K562 (cell line): ENCODE measurements at regions not wholly inside any gene's neighbourhood (a gene's known extent, or its start where the extent isn't known, plus 50 kb on each side); places are given as distances from the start of the nearest gene placed in this dataset.

Experiments
- ATAC-seq: fragments of 200-7000 bp; cut with Tn5 transposase; 3 replicates; pipeline ENCODE4 v1.9.1; 2020; ENCODE audit warnings: moderate library complexity
- BruUV-seq: library from RNA; stranded (reverse); fragments of 400-500 nt; replicated peaks from 2 replicates; lab custom pipeline; 2021; lab: Mats Ljungman, UMichigan
- CTCF ChIA-PET: fragments of 300-600 bp; formaldehyde crosslinking; extraction: SDS; loops from one replicate; lab custom pipeline; 2021; ENCODE audit warnings: low intra/inter-chr PET ratio; lab: Yijun Ruan, JAX
- POLR2A ChIA-PET: fragments of 300-600, 350-650 bp; sonication (Branson Sonifier 250); formaldehyde crosslinking; extraction: SDS; loops from one replicate; lab custom pipeline; 2021; ENCODE audit warnings: antibody characterized with exemption, inconsistent platforms; lab: Yijun Ruan, JAX
- DNase-seq, 4 experiments: peaks; one replicate each; pipeline versions ENCODE4 v3.0.0 to v3.0.0-alpha.2; 2011 to 2018; ENCODE audit warnings: low spot score in 3 of 4, mixed read lengths in 3 of 4; ENCODE audit errors: extremely low read depth in 1 of 4
- FAIRE-seq: peaks from 2 replicates; lab custom pipeline; 2011; peaks lifted over from hg19 to GRCh38; lab: Jason Lieb, UNC
- H2AFZ ChIP-seq: 2 replicates; pipeline ENCODE4 v1.6.0; 2011; ENCODE audit warnings: low read depth, low read length, control low read depth, inconsistent platforms
- H3K27ac ChIP-seq: fragments of 200-600 bp; 3 replicates; pipeline ENCODE4 v1.8.0; 2011; ENCODE audit warnings: low read depth, mild to moderate bottlenecking, control low read depth, inconsistent platforms, low read length, moderate library complexity, mixed read lengths; ENCODE audit errors: extremely low read depth
- H3K27me3 ChIP-seq, 2 experiments: fragments of 300-600 bp in 1 of 2; 2 replicates in 1 of 2; 3 replicates in 1 of 2; pipeline versions ENCODE4 v1.6.0 to v1.8.0; 2011; ENCODE audit warnings: inconsistent platforms in 2 of 2, low read length in 2 of 2, mild to moderate bottlenecking in 1 of 2, mixed read lengths in 1 of 2, moderate library complexity in 1 of 2; ENCODE audit not compliant: control insufficient read depth in 2 of 2, insufficient read depth in 2 of 2
- H3K36me3 ChIP-seq: fragments of 300-600 bp; 3 replicates; pipeline ENCODE4 v1.8.0; 2011; ENCODE audit warnings: mild to moderate bottlenecking, low read length, inconsistent platforms; ENCODE audit not compliant: control insufficient read depth, insufficient read depth
- H3K4me1 ChIP-seq, 2 experiments: fragments of 200-600 bp in 1 of 2; replicated peaks in 1 of 2; 2 replicates in 1 of 2; 3 replicates in 1 of 2; pipeline versions ENCODE4 v1.5.1 to v1.8.0; 2011; ENCODE audit warnings: inconsistent platforms in 2 of 2, low read length in 2 of 2, mild to moderate bottlenecking in 1 of 2, mixed read lengths in 1 of 2, moderate library complexity in 1 of 2; ENCODE audit not compliant: control insufficient read depth in 2 of 2, insufficient read depth in 2 of 2
- H3K4me2 ChIP-seq: 2 replicates; pipeline ENCODE4 v1.6.1; 2011; ENCODE audit warnings: low read length, control low read depth, inconsistent platforms, mixed read lengths; ENCODE audit not compliant: insufficient read depth
- H3K4me3 ChIP-seq: fragments of 200-600 bp; sonication (generic), shearing (Covaris generic); 2 replicates; pipeline ENCODE4 v1.5.1; 2016; ENCODE audit warnings: control low read depth, inconsistent platforms
- H3K79me2 ChIP-seq: fragments of 200-600 bp; 3 replicates; pipeline ENCODE4 v1.8.0; 2011; ENCODE audit warnings: low read length, inconsistent platforms; ENCODE audit not compliant: control insufficient read depth, insufficient read depth
- H3K9ac ChIP-seq, 2 experiments: 2 replicates each; pipeline versions ENCODE4 v1.6.0 to v1.6.1; 2011; ENCODE audit warnings: low read depth in 2 of 2, low read length in 2 of 2, control low read depth in 1 of 2, inconsistent platforms in 1 of 2, mild to moderate bottlenecking in 1 of 2, mixed read lengths in 1 of 2; ENCODE audit not compliant: insufficient read depth in 1 of 2
- H3K9me1 ChIP-seq: one replicate; pipeline ENCODE4 v1.6.0; 2011; ENCODE audit warnings: inconsistent platforms, mild to moderate bottlenecking, low read length, moderate library complexity; ENCODE audit not compliant: control insufficient read depth, insufficient read depth
- H3K9me3 ChIP-seq: replicated peaks from 2 replicates; pipeline ENCODE4 v1.5.1; 2011; ENCODE audit warnings: low read depth, low read length, inconsistent platforms; ENCODE audit not compliant: control insufficient read depth, insufficient read depth
- H4K20me1 ChIP-seq: replicated peaks from 2 replicates; pipeline ENCODE4 v1.6.1; 2011; ENCODE audit warnings: low read length, inconsistent platforms, mixed read lengths; ENCODE audit not compliant: control insufficient read depth, insufficient read depth
- BHLHE40 ChIP-seq: IDR thresholded peaks from 2 replicates; pipeline ENCODE4 v1.6.1; 2011; ENCODE audit warnings: low read length, improper control_type of control experiment
- CEBPG ChIP-seq, 3 experiments: fragments of 200-800 bp in 1 of 3; sonication (Bioruptor generic) in 1 of 3; sonication (generic) in 1 of 3; formaldehyde crosslinking in 1 of 3; IDR thresholded peaks in 2 of 3; conservative IDR thresholded peaks in 1 of 3; 2 replicates each; pipeline versions ENCODE4 v1.6.1 to v1.8.0; 2016 to 2022; ENCODE audit warnings: missing compliant biosample characterization in 2 of 3, missing genetic modification characterization in 2 of 3, mild to moderate bottlenecking in 1 of 3, missing genetic modification reagents in 1 of 3
- ETS1 ChIP-seq: conservative IDR thresholded peaks from 2 replicates; pipeline ENCODE4 v1.6.1; 2011; ENCODE audit warnings: low read depth, mild to moderate bottlenecking, low read length; ENCODE audit not compliant: control insufficient read depth
- L3MBTL2 ChIP-seq: fragments of 450-650 bp; IDR thresholded peaks from 2 replicates; pipeline ENCODE4 v1.6.1; 2016; ENCODE audit warnings: mild to moderate bottlenecking, moderate library complexity
- POLR3A ChIP-seq: IDR thresholded peaks from 2 replicates; pipeline ENCODE4 v1.6.1; 2011; ENCODE audit warnings: borderline replicate concordance, mild to moderate bottlenecking, moderate library complexity; ENCODE audit not compliant: insufficient read length, insufficient read depth; ENCODE audit errors: extremely low read depth
- RBM14 ChIP-seq: fragments of 200-400 bp; formaldehyde crosslinking; IDR thresholded peaks from 2 replicates; pipeline ENCODE4 v1.6.1; 2018; ENCODE audit warnings: low read depth, mild to moderate bottlenecking, low read length, moderate library complexity, borderline replicate concordance; ENCODE audit not compliant: insufficient read depth
- SOX6 ChIP-seq: fragments of 450-650 bp; IDR thresholded peaks from 2 replicates; pipeline ENCODE4 v1.6.1; 2014; ENCODE audit warnings: mild to moderate bottlenecking
- SRF ChIP-seq, 2 experiments: fragments of 250-450, 450-650 bp in 1 of 2; sonication (Bioruptor Pico) in 1 of 2; sonication (generic) in 1 of 2; formaldehyde crosslinking; IDR thresholded peaks; 2 replicates each; pipeline versions ENCODE4 v1.5.0 to v1.5.1; 2020 to 2022; ENCODE audit warnings: mild to moderate bottlenecking in 1 of 2, missing genetic modification reagents in 1 of 2
- SRSF9 ChIP-seq: fragments of 200-400 bp; formaldehyde crosslinking; IDR thresholded peaks from 2 replicates; pipeline ENCODE4 v1.6.1; 2017; ENCODE audit warnings: low read depth, low read length, borderline replicate concordance
- TAF9B ChIP-seq: fragments of 450-650 bp; IDR thresholded peaks from 2 replicates; pipeline ENCODE4 v1.6.1; 2018; ENCODE audit warnings: mild to moderate bottlenecking; ENCODE audit not compliant: partially characterized antibody
- ZBTB26 ChIP-seq: fragments of 450-650 bp; formaldehyde crosslinking; IDR thresholded peaks from 2 replicates; pipeline ENCODE4 v1.4.0; 2022; ENCODE audit warnings: missing genetic modification characterization
- ZKSCAN8 ChIP-seq: fragments of 200-800 bp; sonication (Bioruptor generic); IDR thresholded peaks from 2 replicates; pipeline ENCODE4 v1.6.1; 2016; ENCODE audit warnings: missing genetic modification characterization, missing compliant biosample characterization
- in situ Hi-C: fragments of 300-500 bp; cut with MboI; formaldehyde crosslinking; loops from 4 replicates; pipeline ENCODE4 v1.15.0; 2018; ENCODE audit warnings: inconsistent platforms, mixed read lengths
- intact Hi-C: fragments of 100-400 bp; cut with micrococcal nuclease; formaldehyde crosslinking; loops from 2 replicates; pipeline ENCODE4 v1.14.2; 2022
- TF ChIP-seq, protein P1 (sequence below): fragments of 450-650 bp; IDR thresholded peaks from 2 replicates; pipeline ENCODE4 v1.6.1; 2016; ENCODE audit warnings: low read depth

GRCh38 chr1:88080875-88081274 is 603.2 kb upstream of the PKN2 start:
- intact Hi-C loops, result no loop called here
- BruUV-seq, result no TSS peak
- no peaks in the 10 kb centered on the region for H3K4me1 ChIP-seq
- H3K79me2 ChIP-seq, result no peaks in the 10 kb centered on the region
- ChIA-PET CTCF (no interaction called here), POLR2A (no interaction called here)
- FAIRE-seq (no peak), DNase-seq (no peak), ATAC-seq (no peak)
- H2AFZ ChIP-seq, result no peak overlapping the region
- no peaks in the 10 kb centered on the region; the same call in 1 of the 2 replicates for H3K9me3 ChIP-seq
- no peak overlapping the region for H3K4me2 ChIP-seq
- no peak overlapping the region for H3K27ac ChIP-seq
- no peaks in the 10 kb centered on the region for H3K27me3 ChIP-seq
- H3K4me3 ChIP-seq, result no peak overlapping the region
- H4K20me1 ChIP-seq, result no peaks in the 10 kb centered on the region
- H3K9me1 ChIP-seq, result no peaks in the 10 kb centered on the region
- in situ Hi-C loops, result no loop called here
- H3K36me3 ChIP-seq, result no peaks in the 10 kb centered on the region
- no peak overlapping the region for H3K9ac ChIP-seq
- TF ChIP-seq SRSF9 (no peak), SOX6 (no peak), CEBPG (CRISPR knock-in tag; IDR thresholded peaks at IDR 0.05) (no peak), CEBPG (tag; conservative IDR thresholded peaks at IDR 0.05 in 1 of 2, IDR thresholded peaks at IDR 0.05 in 1 of 2) (no peak), RBM14 (no peak), ZBTB26 (no peak), ZKSCAN8 (CRISPR knock-in tag) (no peak), TAF9B (no peak), L3MBTL2 (no peak), SRF (CRISPR knock-in tag; IDR thresholded peaks at IDR 0.05) (no peak), POLR3A (no peak), BHLHE40 (no peak), ETS1 (no peak)
- TF ChIP-seq, protein P1, sequence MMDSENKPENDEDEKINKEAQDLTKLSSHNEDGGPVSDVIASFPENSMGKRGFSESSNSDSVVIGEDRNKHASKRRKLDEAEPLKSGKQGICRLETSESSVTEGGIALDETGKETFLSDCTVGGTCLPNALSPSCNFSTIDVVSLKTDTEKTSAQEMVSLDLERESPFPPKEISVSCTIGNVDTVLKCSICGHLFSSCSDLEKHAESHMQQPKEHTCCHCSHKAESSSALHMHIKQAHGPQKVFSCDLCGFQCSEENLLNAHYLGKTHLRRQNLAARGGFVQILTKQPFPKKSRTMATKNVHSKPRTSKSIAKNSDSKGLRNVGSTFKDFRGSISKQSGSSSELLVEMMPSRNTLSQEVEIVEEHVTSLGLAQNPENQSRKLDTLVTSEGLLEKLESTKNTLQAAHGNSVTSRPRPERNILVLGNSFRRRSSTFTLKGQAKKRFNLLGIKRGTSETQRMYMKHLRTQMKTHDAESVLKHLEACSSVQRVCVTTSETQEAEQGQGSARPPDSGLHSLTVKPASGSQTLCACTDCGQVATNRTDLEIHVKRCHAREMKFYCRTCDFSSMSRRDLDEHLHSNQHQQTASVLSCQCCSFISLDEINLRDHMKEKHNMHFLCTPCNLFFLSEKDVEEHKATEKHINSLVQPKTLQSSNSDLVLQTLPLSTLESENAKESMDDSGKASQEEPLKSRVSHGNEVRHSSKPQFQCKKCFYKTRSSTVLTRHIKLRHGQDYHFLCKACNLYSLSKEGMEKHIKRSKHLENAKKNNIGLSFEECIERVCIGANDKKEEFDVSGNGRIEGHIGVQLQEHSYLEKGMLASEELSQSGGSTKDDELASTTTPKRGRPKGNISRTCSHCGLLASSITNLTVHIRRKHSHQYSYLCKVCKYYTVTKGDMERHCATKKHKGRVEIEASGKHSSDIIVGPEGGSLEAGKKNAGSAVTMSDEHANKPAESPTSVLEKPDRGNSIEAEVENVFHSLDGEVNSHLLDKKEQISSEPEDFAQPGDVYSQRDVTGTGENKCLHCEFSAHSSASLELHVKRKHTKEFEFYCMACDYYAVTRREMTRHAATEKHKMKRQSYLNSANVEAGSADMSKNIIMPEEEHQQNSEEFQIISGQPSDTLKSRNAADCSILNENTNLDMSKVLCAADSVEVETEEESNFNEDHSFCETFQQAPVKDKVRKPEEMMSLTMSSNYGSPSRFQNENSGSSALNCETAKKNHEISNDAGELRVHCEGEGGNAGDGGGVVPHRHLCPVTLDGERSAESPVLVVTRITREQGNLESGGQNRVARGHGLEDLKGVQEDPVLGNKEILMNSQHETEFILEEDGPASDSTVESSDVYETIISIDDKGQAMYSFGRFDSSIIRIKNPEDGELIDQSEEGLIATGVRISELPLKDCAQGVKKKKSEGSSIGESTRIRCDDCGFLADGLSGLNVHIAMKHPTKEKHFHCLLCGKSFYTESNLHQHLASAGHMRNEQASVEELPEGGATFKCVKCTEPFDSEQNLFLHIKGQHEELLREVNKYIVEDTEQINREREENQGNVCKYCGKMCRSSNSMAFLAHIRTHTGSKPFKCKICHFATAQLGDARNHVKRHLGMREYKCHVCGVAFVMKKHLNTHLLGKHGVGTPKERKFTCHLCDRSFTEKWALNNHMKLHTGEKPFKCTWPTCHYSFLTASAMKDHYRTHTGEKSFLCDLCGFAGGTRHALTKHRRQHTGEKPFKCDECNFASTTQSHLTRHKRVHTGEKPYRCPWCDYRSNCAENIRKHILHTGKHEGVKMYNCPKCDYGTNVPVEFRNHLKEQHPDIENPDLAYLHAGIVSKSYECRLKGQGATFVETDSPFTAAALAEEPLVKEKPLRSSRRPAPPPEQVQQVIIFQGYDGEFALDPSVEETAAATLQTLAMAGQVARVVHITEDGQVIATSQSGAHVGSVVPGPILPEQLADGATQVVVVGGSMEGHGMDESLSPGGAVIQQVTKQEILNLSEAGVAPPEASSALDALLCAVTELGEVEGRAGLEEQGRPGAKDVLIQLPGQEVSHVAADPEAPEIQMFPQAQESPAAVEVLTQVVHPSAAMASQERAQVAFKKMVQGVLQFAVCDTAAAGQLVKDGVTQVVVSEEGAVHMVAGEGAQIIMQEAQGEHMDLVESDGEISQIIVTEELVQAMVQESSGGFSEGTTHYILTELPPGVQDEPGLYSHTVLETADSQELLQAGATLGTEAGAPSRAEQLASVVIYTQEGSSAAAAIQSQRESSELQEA, result no peak
